HEK293 (cell line): ENCODE measurements at regions not wholly inside any gene's neighbourhood (a gene's known extent, or its start where the extent isn't known, plus 50 kb on each side); places are given as distances from the start of the nearest gene placed in this dataset.

ENCODE experiments used
- CTCF ChIA-PET: fragments of 350-600 bp; formaldehyde crosslinking; extraction: SDS; loops from one replicate; lab custom pipeline; 2021; ENCODE audit warnings: antibody characterized with exemption; lab: Yijun Ruan, JAX
- POLR2A ChIA-PET: fragments of 300-600 bp; formaldehyde crosslinking; extraction: SDS; loops from one replicate; lab custom pipeline; 2020; ENCODE audit warnings: antibody characterized with exemption, inconsistent platforms; lab: Yijun Ruan, JAX
- H3K27ac ChIP-seq: fragments of 200-500 bp; sonication (Bioruptor generic); 2 replicates; pipeline ENCODE4 v1.5.1; 2014; ENCODE audit warnings: low read depth, low read length, control low read depth, inconsistent platforms; ENCODE audit errors: extremely low read depth
- H3K36me3 ChIP-seq, 2 experiments: fragments of 200-500 bp in 1 of 2; sonication (Bioruptor generic) in 1 of 2; 1 replicate in 1 of 2; 2 replicates in 1 of 2; pipeline ENCODE4 v1.5.1; 2014 to 2017; ENCODE audit warnings: inconsistent platforms in 2 of 2, low read length in 2 of 2; ENCODE audit not compliant: control insufficient read depth in 2 of 2, insufficient read depth in 1 of 2
- H3K4me1 ChIP-seq: fragments of 200-500 bp; sonication (Bioruptor generic); 2 replicates; pipeline ENCODE4 v1.5.1; 2014; ENCODE audit warnings: mild to moderate bottlenecking, low read length, inconsistent platforms; ENCODE audit not compliant: control insufficient read depth, insufficient read depth
- H3K4me3 ChIP-seq: 2 replicates; pipeline ENCODE4 v1.5.1; 2011; ENCODE audit warnings: low read depth, mild to moderate bottlenecking, control low read depth, low read length, moderate library complexity
- H3K9me3 ChIP-seq: fragments of 200-500 bp; sonication (Bioruptor generic); 2 replicates; pipeline ENCODE4 v1.5.1; 2014; ENCODE audit warnings: low read depth, low read length, inconsistent platforms; ENCODE audit not compliant: control insufficient read depth, insufficient read depth
- KLF7 ChIP-seq: fragments of 450-650 bp; formaldehyde crosslinking; IDR thresholded peaks from 2 replicates; pipeline ENCODE4 v1.5.1; 2016; ENCODE audit warnings: missing biosample characterization, missing genetic modification characterization, borderline replicate concordance
- PRDM1 ChIP-seq: fragments of 450-650 bp; formaldehyde crosslinking; IDR thresholded peaks from 2 replicates; pipeline ENCODE4; 2016; ENCODE audit warnings: missing biosample characterization, missing genetic modification characterization
- REPIN1 ChIP-seq: fragments of 450-650 bp; formaldehyde crosslinking; IDR thresholded peaks from 2 replicates; pipeline ENCODE4 v1.5.1; 2017; ENCODE audit warnings: missing biosample characterization, missing genetic modification characterization, low read depth
- SETDB1 ChIP-seq: IDR thresholded peaks from one replicate; pipeline ENCODE4 v1.6.1; 2017; ENCODE audit warnings: mild to moderate bottlenecking, low read length, moderate library complexity, mixed read lengths; ENCODE audit not compliant: insufficient read length
- TRIM28 ChIP-seq: IDR thresholded peaks from 2 replicates; pipeline ENCODE4 v1.6.1; 2011; ENCODE audit warnings: low read length, control low read depth, borderline replicate concordance
- YY1 ChIP-seq: fragments of 450-650 bp; formaldehyde crosslinking; IDR thresholded peaks from 2 replicates; pipeline ENCODE4 v1.5.1; 2018; ENCODE audit warnings: missing biosample characterization, missing genetic modification characterization
- ZBTB48 ChIP-seq: fragments of 450-650 bp; formaldehyde crosslinking; IDR thresholded peaks from 2 replicates; pipeline ENCODE4 v1.5.1; 2016; ENCODE audit warnings: missing biosample characterization, missing genetic modification characterization
- ZFP3 ChIP-seq: fragments of 450-650 bp; formaldehyde crosslinking; IDR thresholded peaks from 2 replicates; pipeline ENCODE4 v1.5.1; 2016; ENCODE audit warnings: low read depth, missing biosample characterization, missing genetic modification characterization
- ZNF10 ChIP-seq: fragments of 450-650 bp; formaldehyde crosslinking; IDR thresholded peaks from 2 replicates; pipeline ENCODE4 v1.5.1; 2017; ENCODE audit warnings: missing biosample characterization, missing genetic modification characterization
- ZNF140 ChIP-seq: fragments of 450-650 bp; formaldehyde crosslinking; IDR thresholded peaks from 2 replicates; pipeline ENCODE4 v1.5.1; 2016; ENCODE audit warnings: missing biosample characterization, missing genetic modification characterization
- ZNF16 ChIP-seq: fragments of 450-650 bp; formaldehyde crosslinking; IDR thresholded peaks from 2 replicates; pipeline ENCODE4 v1.5.1; 2016; ENCODE audit warnings: low read depth, missing biosample characterization, missing genetic modification characterization
- ZNF239 ChIP-seq: fragments of 450-650 bp; formaldehyde crosslinking; IDR thresholded peaks from 2 replicates; pipeline ENCODE4 v1.5.1; 2016; ENCODE audit warnings: missing biosample characterization, missing genetic modification characterization
- ZNF248 ChIP-seq: fragments of 450-650 bp; formaldehyde crosslinking; IDR thresholded peaks from 2 replicates; pipeline ENCODE4 v1.5.1; 2017; ENCODE audit warnings: missing biosample characterization, missing genetic modification characterization
- ZNF366 ChIP-seq: fragments of 450-650 bp; formaldehyde crosslinking; conservative IDR thresholded peaks from 2 replicates; pipeline ENCODE4 v1.5.1; 2016; ENCODE audit warnings: missing biosample characterization, missing genetic modification characterization
- ZNF510 ChIP-seq: fragments of 450-650 bp; formaldehyde crosslinking; IDR thresholded peaks from 2 replicates; pipeline ENCODE4 v1.5.1; 2018; ENCODE audit warnings: mild to moderate bottlenecking, missing genetic modification characterization, missing biosample characterization; ENCODE audit not compliant: insufficient replicate concordance
- ZNF530 ChIP-seq: fragments of 450-650 bp; formaldehyde crosslinking; IDR thresholded peaks from 2 replicates; pipeline ENCODE4 v1.5.1; 2016; ENCODE audit warnings: low read depth, missing biosample characterization, missing genetic modification characterization
- ZNF549 ChIP-seq: fragments of 450-650 bp; IDR thresholded peaks from 2 replicates; pipeline ENCODE4 v1.5.1; 2018; ENCODE audit warnings: missing biosample characterization, missing genetic modification characterization, mild to moderate bottlenecking, inconsistent platforms, moderate library complexity
- ZNF558 ChIP-seq: fragments of 450-650 bp; formaldehyde crosslinking; IDR thresholded peaks from 2 replicates; pipeline ENCODE4 v1.5.1; 2016; ENCODE audit warnings: missing biosample characterization, missing genetic modification characterization
- ZNF561 ChIP-seq: fragments of 450-650 bp; IDR thresholded peaks from 2 replicates; pipeline ENCODE4 v1.5.1; 2018; ENCODE audit warnings: missing biosample characterization, missing genetic modification characterization, borderline replicate concordance
- ZNF626 ChIP-seq: fragments of 450-650 bp; sonication (Bioruptor Pico); formaldehyde crosslinking; IDR thresholded peaks from 2 replicates; pipeline ENCODE4 v1.5.1; 2018; ENCODE audit warnings: missing biosample characterization, missing genetic modification characterization, inconsistent platforms
- ZNF830 ChIP-seq: fragments of 450-650 bp; IDR thresholded peaks from 2 replicates; pipeline ENCODE4 v1.5.0; 2018; ENCODE audit warnings: missing biosample characterization, missing genetic modification characterization, low read depth, mild to moderate bottlenecking, moderate library complexity
- ZSCAN16 ChIP-seq: fragments of 450-650 bp; formaldehyde crosslinking; IDR thresholded peaks from 2 replicates; pipeline ENCODE4 v1.5.1; 2016; ENCODE audit warnings: missing biosample characterization, missing genetic modification characterization
- TF ChIP-seq, protein P1 (sequence below): fragments of 450-650 bp; formaldehyde crosslinking; IDR thresholded peaks from 2 replicates; pipeline ENCODE4 v1.5.1; 2016; ENCODE audit warnings: missing biosample characterization, missing genetic modification characterization
- TF ChIP-seq, protein P2 (sequence below): fragments of 450-650 bp; formaldehyde crosslinking; conservative IDR thresholded peaks from 2 replicates; pipeline ENCODE4 v1.5.1; 2016; ENCODE audit warnings: low read depth, missing biosample characterization, missing genetic modification characterization
- TF ChIP-seq, protein P3 (sequence below): fragments of 450-650 bp; formaldehyde crosslinking; conservative IDR thresholded peaks from 2 replicates; pipeline ENCODE4 v1.5.1; 2016; ENCODE audit warnings: low read depth, missing biosample characterization, missing genetic modification characterization
- TF ChIP-seq, protein P4 (sequence below): fragments of 450-650 bp; formaldehyde crosslinking; IDR thresholded peaks from 2 replicates; pipeline ENCODE4 v1.5.1; 2016; ENCODE audit warnings: missing biosample characterization, missing genetic modification characterization

DNA sequence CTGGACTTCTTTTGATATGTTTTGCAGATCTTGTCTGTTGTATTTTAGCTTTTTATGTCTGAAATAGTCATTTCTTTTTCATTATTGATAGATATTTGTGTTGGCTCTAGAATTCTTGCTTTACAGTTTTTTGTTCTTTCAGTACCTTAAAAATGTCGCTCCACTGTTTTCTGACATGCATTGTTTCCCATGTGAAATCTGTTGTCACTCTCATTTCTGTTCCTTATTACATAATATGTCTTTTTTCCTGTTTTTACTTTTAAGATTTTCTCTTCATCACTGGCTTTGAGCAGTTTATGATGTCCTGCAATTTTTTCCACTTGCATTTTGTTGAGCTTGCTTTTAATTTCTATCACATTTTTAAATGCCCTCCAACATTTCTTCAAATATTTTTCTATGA is 270.4 kb upstream of the TARS1 start:
- Histone ChIP-seq H3K27ac (no peak overlapping the region), H3K9me3 (peaks cover 3% of the 10 kb centered on the region; the same call in 1 of the 2 replicates), H3K4me1 (peaks cover 5% of the 10 kb centered on the region; the same call in 1 of the 2 replicates), H3K36me3 (no peaks in the 10 kb centered on the region), H3K4me3 (no peak overlapping the region)
- TF ChIP-seq SETDB1 (peak; percentile 87), ZNF561 (tag by site-specific recombination) (no peak), ZNF626 (peak; percentile 80), ZNF239 (tag by site-specific recombination) (no peak), ZNF510 (tag by site-specific recombination) (no peak), ZFP3 (tag by site-specific recombination) (no peak), ZNF549 (tag by site-specific recombination) (0 out of 2 replicates have a peak, but pooled peaks have one; percentile 21), TRIM28 (0 out of 2 replicates have a peak, but pooled peaks have one; percentile 19), REPIN1 (tag by site-specific recombination) (no peak)
- TF ChIP-seq, protein P1, sequence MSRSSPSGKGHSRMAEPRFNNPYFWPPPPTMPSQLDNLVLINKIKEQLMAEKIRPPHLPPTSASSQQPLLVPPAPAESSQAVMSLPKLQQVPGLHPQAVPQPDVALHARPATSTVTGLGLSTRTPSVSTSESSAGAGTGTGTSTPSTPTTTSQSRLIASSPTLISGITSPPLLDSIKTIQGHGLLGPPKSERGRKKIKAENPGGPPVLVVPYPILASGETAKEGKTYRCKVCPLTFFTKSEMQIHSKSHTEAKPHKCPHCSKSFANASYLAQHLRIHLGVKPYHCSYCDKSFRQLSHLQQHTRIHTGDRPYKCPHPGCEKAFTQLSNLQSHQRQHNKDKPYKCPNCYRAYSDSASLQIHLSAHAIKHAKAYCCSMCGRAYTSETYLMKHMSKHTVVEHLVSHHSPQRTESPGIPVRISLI (tag by site-specific recombination), result no peak
- ChIA-PET CTCF (interaction anchor here (1.1 to 2.4 kb wide), 2 partner anchors 17 to 129 kb away, joined by 4 read pairs; no protein-coding TSS in a partner anchor), POLR2A (no interaction called here)

DNA sequence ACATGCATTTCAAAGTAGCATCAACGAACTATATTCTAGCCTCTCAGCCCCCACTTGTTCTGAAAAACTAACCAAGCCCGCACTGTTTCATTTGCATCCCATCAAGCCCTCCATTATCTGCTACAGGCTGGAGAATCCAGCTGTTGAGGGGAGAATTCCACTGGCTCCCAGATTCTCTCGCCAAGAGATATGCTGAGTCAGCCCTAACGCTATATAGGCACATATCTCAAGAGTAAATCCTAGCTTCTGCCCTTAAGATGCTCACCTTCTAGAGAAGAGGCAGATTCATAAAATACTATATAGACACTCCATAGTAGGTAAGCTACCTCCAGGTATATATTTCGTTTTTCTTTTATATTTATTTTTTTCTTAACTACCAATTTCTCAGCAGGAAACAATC is 266.4 kb upstream of the TARS1 start:
- Histone ChIP-seq H3K4me3 (no peak overlapping the region), H3K4me1 (no peaks in the 10 kb centered on the region), H3K27ac (no peak overlapping the region), H3K36me3 (no peaks in the 10 kb centered on the region), H3K9me3 (peaks cover 3% of the 10 kb centered on the region; the same call in 1 of the 2 replicates)
- ChIA-PET POLR2A (no interaction called here), CTCF (no interaction called here)
- no peak for TF ChIP-seq PRDM1 (tag by site-specific recombination)
- TF ChIP-seq ZSCAN16 (tag by site-specific recombination), result no peak
- no peak for TF ChIP-seq ZNF248
- TF ChIP-seq ZNF10 (tag by site-specific recombination), result no peak
- TF ChIP-seq ZNF530, result no peak
- no peak for TF ChIP-seq ZNF140 (tag by site-specific recombination)
- TF ChIP-seq, protein P2, sequence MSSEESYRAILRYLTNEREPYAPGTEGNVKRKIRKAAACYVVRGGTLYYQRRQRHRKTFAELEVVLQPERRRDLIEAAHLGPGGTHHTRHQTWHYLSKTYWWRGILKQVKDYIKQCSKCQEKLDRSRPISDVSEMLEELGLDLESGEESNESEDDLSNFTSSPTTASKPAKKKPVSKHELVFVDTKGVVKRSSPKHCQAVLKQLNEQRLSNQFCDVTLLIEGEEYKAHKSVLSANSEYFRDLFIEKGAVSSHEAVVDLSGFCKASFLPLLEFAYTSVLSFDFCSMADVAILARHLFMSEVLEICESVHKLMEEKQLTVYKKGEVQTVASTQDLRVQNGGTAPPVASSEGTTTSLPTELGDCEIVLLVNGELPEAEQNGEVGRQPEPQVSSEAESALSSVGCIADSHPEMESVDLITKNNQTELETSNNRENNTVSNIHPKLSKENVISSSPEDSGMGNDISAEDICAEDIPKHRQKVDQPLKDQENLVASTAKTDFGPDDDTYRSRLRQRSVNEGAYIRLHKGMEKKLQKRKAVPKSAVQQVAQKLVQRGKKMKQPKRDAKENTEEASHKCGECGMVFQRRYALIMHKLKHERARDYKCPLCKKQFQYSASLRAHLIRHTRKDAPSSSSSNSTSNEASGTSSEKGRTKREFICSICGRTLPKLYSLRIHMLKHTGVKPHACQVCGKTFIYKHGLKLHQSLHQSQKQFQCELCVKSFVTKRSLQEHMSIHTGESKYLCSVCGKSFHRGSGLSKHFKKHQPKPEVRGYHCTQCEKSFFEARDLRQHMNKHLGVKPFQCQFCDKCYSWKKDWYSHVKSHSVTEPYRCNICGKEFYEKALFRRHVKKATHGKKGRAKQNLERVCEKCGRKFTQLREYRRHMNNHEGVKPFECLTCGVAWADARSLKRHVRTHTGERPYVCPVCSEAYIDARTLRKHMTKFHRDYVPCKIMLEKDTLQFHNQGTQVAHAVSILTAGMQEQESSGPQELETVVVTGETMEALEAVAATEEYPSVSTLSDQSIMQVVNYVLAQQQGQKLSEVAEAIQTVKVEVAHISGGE, result no peak
- TF ChIP-seq, protein P3, sequence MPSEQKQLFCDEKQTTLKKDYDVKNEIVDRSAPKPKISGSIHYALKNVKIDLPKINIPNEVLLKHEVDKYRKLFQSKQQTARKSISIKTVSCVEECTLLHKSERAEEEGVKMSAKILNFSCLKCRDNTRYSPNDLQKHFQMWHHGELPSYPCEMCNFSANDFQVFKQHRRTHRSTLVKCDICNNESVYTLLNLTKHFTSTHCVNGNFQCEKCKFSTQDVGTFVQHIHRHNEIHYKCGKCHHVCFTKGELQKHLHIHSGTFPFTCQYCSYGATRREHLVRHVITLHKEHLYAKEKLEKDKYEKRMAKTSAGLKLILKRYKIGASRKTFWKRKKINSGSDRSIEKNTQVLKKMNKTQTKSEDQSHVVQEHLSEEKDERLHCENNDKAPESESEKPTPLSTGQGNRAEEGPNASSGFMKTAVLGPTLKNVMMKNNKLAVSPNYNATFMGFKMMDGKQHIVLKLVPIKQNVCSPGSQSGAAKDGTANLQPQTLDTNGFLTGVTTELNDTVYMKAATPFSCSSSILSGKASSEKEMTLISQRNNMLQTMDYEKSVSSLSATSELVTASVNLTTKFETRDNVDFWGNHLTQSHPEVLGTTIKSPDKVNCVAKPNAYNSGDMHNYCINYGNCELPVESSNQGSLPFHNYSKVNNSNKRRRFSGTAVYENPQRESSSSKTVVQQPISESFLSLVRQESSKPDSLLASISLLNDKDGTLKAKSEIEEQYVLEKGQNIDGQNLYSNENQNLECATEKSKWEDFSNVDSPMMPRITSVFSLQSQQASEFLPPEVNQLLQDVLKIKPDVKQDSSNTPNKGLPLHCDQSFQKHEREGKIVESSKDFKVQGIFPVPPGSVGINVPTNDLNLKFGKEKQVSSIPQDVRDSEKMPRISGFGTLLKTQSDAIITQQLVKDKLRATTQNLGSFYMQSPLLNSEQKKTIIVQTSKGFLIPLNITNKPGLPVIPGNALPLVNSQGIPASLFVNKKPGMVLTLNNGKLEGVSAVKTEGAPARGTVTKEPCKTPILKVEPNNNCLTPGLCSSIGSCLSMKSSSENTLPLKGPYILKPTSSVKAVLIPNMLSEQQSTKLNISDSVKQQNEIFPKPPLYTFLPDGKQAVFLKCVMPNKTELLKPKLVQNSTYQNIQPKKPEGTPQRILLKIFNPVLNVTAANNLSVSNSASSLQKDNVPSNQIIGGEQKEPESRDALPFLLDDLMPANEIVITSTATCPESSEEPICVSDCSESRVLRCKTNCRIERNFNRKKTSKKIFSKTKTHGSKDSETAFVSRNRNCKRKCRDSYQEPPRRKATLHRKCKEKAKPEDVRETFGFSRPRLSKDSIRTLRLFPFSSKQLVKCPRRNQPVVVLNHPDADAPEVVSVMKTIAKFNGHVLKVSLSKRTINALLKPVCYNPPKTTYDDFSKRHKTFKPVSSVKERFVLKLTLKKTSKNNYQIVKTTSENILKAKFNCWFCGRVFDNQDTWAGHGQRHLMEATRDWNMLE, result no peak
- TF ChIP-seq ZNF558 (tag by site-specific recombination), result no peak
- no peak for TF ChIP-seq YY1 (tag by site-specific recombination)
- no peak for TF ChIP-seq ZBTB48 (tag by site-specific recombination)
- TF ChIP-seq ZNF16 (tag by site-specific recombination), result no peak
- TF ChIP-seq ZNF830 (tag by site-specific recombination), result no peak
- no peak for TF ChIP-seq ZNF366
- no peak for TF ChIP-seq KLF7 (tag by site-specific recombination)
- TF ChIP-seq, protein P4, sequence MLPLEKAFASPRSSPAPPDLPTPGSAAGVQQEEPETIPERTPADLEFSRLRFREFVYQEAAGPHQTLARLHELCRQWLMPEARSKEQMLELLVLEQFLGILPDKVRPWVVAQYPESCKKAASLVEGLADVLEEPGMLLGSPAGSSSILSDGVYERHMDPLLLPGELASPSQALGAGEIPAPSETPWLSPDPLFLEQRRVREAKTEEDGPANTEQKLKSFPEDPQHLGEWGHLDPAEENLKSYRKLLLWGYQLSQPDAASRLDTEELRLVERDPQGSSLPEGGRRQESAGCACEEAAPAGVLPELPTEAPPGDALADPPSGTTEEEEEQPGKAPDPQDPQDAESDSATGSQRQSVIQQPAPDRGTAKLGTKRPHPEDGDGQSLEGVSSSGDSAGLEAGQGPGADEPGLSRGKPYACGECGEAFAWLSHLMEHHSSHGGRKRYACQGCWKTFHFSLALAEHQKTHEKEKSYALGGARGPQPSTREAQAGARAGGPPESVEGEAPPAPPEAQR, result no peak
